ENCODE measurements at regions not wholly inside any gene's neighbourhood (a gene's known extent, or its start where the extent isn't known, plus 50 kb on each side); places are given as distances from the start of the nearest gene placed in this dataset.
"Not testable (repeated sequence)": the region's sequence is repeated elsewhere in the genome, so short reads cannot be mapped to it uniquely, and the experiment has no call there.

- DNase-seq = peak in 1 of 51 donors; percentile 30
Measured at GRCh38 chr2:2727876-2728511, 396.9 kb upstream of the MYT1L start.

DNA sequence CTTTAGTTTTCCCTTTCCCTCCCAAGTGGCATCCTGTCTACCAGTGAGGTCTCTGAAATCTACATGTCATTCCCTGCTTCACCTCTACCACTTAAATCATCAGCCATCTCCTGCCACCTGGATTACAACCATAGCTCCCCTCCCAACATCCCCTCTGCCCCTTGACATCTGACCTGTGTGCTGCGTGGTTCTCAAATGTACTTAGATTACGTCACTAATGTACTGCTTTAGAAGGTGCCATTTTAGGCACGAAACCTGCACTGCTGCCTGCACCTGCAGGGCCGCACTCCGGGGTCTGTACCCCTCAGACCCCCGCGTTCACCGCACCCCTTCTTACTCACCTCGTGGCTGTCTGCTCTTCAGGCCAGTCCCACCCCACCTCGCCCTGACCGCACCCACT lies 395.1 kb upstream of the MYT1L start:
- no peak for DNase-seq

DNA sequence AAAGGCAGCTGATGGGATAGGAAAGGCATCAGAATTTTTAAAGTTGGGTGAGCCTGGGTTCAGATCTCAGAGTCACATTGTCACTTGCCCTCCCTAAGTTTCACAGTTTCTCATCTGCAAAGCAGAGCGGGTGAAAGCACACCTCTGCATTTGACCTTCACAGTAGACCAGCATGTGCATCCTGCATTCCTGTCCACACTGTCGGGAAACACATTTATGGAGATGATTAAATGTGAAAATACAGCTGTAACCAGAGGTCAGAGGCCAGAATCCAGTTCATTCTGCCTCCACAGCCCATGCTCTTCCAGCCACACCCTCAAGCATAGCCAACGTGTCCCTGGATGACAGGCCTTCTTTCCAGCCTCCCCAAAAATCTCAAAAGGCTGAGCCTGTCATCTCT lies 392.0 kb upstream of the MYT1L start:
- DNase-seq = no peak

DNA sequence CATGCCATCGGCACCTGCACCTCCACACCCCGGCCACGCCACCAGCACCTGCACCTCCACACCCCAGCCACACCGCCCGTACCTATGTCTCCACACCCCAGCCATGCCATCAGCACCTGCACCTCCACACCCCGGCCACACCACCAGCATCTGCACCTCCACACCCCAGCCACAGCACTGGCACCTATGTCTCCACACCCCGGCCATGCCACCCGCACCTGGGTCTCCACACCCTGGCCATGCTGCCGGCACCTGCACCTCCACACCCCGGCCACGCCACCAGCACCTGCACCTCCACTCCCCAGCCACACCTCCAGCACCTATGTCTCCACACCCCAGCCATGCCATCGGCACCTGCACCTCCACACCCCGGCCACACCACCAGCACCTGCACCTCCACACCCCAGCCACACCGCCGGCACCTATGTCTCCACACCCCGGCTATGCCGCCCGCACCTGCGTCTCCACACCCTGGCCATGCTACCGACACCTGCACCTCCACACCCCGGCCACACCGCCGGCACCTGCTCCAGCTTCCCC lies 390.3 kb upstream of the MYT1L start:
- DNase-seq = no peak

- DNase-seq = not testable (repeated sequence)
Measured at GRCh38 chr2:2720806-2721205, 389.7 kb upstream of the MYT1L start.

GRCh38 chr2:2720351-2720750 lies 389.3 kb upstream of the MYT1L start:
- DNase-seq = peak in 2 of 51 donors; percentile 14 to 18

DNA sequence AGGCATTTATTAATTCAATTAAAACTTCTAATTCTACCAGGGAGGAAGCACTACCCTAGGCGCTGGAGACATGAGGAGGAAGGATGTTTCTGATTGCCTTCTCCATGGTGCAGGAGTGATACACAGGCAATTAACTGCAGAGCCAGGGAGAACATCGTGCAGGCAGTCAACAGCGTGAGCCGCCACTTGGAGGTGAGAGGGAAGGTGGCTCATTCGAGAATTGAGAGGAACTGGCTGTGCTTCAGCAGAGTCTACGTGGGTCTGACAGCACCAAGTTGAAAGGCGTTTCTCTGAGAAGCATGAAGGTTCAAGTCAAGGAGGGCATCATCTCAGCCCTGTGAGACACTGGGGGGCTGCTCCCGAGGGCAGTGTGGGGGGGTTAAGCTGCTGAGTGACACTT lies 388.7 kb upstream of the MYT1L start:
- peak in 1 of 51 donors; percentile 33 for DNase-seq

DNA sequence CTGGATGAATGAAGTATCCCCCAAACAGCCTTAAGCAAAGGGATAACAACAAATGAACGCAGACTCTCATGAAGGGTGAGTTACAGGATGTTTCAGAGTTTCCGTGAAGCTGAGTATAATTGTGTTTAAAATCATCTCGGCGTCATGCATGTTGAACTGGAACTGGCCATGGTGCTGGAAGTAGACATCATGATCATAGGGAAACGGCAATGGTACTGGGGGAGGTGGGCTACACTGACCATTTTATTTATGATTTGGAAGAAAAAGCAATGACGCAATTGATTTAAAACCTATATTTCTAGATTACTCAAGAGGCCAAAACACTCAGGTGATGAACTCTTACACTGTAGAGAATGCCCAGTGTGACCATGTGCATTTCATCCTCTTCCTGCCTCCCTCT lies 387.9 kb upstream of the MYT1L start:
- no peak for DNase-seq

GRCh38 chr2:2717406-2717805 lies 386.3 kb upstream of the MYT1L start:
- DNase-seq = peak in 1 of 51 donors; percentile 27

DNA sequence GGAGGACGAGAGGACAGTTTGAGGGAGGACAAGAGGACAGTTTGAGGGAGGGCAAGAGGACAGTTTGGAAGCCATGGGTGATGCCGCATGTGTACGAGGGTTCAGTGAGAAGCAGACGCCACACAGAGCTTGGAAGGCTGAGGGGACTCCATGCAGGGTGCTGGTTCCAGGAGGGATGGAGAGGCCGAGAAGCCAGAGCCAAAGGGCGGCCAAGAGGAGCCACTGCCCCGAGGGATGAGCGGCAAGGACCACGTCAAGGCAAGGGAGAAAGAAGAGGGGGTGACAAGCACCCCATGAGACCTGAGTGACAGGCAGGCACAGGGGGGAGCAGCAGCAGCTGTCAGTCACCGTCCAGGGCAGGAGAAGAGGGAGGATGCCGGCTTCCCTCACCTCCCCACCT lies 385.7 kb upstream of the MYT1L start:
- no peak for DNase-seq

- no peak for DNase-seq
Measured at GRCh38 chr2:2715036-2715818, 384.2 kb upstream of the MYT1L start.

- no peak for DNase-seq
Measured at GRCh38 chr2:2714408-2714807, 383.3 kb upstream of the MYT1L start.

GRCh38 chr2:2709431-2709770 lies 378.3 kb upstream of the MYT1L start:
- DNase-seq = no peak

- DNase-seq = peak in 1 of 51 donors; percentile 27
Measured at GRCh38 chr2:2708575-2709430, 377.7 kb upstream of the MYT1L start.

DNA sequence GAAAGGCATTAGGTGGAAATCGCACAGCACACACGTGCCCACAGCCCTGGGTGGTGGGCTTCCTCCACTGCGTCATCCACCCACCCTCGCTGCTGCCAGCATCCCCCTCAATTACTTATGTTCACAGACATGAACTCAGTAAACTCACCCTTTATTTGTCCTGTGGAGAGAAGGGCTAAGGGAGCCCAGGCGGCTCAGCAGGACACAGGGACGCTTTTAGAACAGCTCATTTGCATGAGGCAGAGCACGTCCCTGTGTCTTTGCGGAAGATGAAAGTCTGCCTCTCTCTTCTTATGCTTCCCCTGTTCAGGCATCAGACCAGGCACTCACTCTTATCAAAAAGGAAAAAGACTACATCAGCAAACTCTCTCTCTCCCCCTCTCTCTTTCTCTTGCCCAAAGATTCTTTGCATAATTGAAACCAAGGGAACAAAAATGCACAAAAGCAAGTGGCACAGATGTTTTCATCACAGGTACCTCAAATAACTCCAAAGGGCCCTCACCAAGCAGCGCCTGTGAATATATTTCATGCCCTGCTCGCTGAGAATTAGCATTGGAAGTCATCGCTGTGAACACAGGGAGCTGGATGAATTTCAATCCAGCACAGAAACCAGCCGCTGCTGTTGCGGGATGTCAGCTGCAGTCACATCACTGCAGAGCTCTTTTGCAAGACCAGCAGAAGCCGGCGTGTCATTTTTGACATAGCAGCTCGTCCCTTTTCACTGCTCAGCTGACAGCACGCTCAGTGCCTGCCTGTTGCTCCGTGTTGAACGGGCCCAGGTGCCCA lies 376.3 kb upstream of the MYT1L start:
- DNase-seq = peak in 14 of 51 donors; percentile 3 to 56 (median 20)

- no peak for DNase-seq
Measured at GRCh38 chr2:2706306-2706705, 375.2 kb upstream of the MYT1L start.

GRCh38 chr2:2705871-2706270 lies 374.8 kb upstream of the MYT1L start:
- no peak for DNase-seq

- peak in 1 of 51 donors; percentile 4 for DNase-seq
Measured at GRCh38 chr2:2704428-2705090, 373.5 kb upstream of the MYT1L start.

- DNase-seq = no peak
Measured at GRCh38 chr2:2703762-2704427, 372.8 kb upstream of the MYT1L start.

GRCh38 chr2:2703172-2703571 lies 372.1 kb upstream of the MYT1L start:
- no peak for DNase-seq

Measured in hypothalamus (tissue), 51 donors.